ENCODE measurements at regions not wholly inside any gene's neighbourhood (a gene's known extent, or its start where the extent isn't known, plus 50 kb on each side); places are given as distances from the start of the nearest gene placed in this dataset.
A peak's percentile ranks its signal among the peaks of the same experiment; 100 is the strongest.

GRCh38 chr2:191746346-191747169 lies 68.6 kb downstream of the NABP1 start:
- H3K27me3 ChIP-seq (replicated peaks): no peaks in the 10 kb centered on the region
- H3K36me3 ChIP-seq (replicated peaks): no peaks in the 10 kb centered on the region
- H3K4me3 ChIP-seq (ENCODE audit: low read depth, low read length): no peak overlapping the region
- in situ Hi-C loops (cut with HindIII; ENCODE audit: low pct_ligation_motif_present, low sequenced_read_pairs): no loop called here
- no peak for DNase-seq
- TF ChIP-seq CTCF (IDR thresholded peaks at IDR 0.05; ENCODE audit: low read depth, low read length, missing control alignments): no peak
- no peak overlapping the region for H3K27ac ChIP-seq

GRCh38 chr2:191747170-191747530 lies 69.2 kb downstream of the NABP1 start:
- H3K36me3 ChIP-seq (replicated peaks): no peaks in the 10 kb centered on the region
- no peaks in the 10 kb centered on the region for H3K27me3 ChIP-seq (replicated peaks)
- H3K4me3 ChIP-seq (ENCODE audit: low read depth, low read length): no peak overlapping the region
- in situ Hi-C loops (cut with HindIII; ENCODE audit: low pct_ligation_motif_present, low sequenced_read_pairs): no loop called here
- TF ChIP-seq CTCF (IDR thresholded peaks at IDR 0.05; ENCODE audit: low read depth, low read length, missing control alignments): no peak
- DNase-seq: no peak
- H3K27ac ChIP-seq: no peak overlapping the region

GRCh38 chr2:191748059-191748461 lies 70.1 kb downstream of the NABP1 start:
- DNase-seq: peak; percentile 64
- in situ Hi-C loops (cut with HindIII; ENCODE audit: low pct_ligation_motif_present, low sequenced_read_pairs): no loop called here
- no peaks in the 10 kb centered on the region for H3K27me3 ChIP-seq (replicated peaks)
- H3K27ac ChIP-seq: peak overlapping the region; percentile 27
- TF ChIP-seq CTCF (IDR thresholded peaks at IDR 0.05; ENCODE audit: low read depth, low read length, missing control alignments): no peak
- H3K4me3 ChIP-seq (ENCODE audit: low read depth, low read length): no peak overlapping the region
- H3K36me3 ChIP-seq (replicated peaks): no peaks in the 10 kb centered on the region

- TF ChIP-seq CTCF (IDR thresholded peaks at IDR 0.05; ENCODE audit: low read depth, low read length, missing control alignments): no peak
- Histone ChIP-seq H3K36me3 (replicated peaks) (no peaks in the 10 kb centered on the region), H3K27me3 (replicated peaks) (no peaks in the 10 kb centered on the region), H3K27ac (peak overlapping the region; percentile 27), H3K4me3 (ENCODE audit: low read depth, low read length) (no peak overlapping the region)
- in situ Hi-C loops (cut with HindIII; ENCODE audit: low pct_ligation_motif_present, low sequenced_read_pairs): no loop called here
- DNase-seq: no peak
These were observed 70.7 kb downstream of the NABP1 start for GRCh38 chr2:191748528-191749180.

GRCh38 chr2:191749181-191749540 lies 71.2 kb downstream of the NABP1 start:
- no peak overlapping the region for H3K4me3 ChIP-seq (ENCODE audit: low read depth, low read length)
- TF ChIP-seq CTCF (IDR thresholded peaks at IDR 0.05; ENCODE audit: low read depth, low read length, missing control alignments): no peak
- no peaks in the 10 kb centered on the region for H3K27me3 ChIP-seq (replicated peaks)
- H3K36me3 ChIP-seq (replicated peaks): no peaks in the 10 kb centered on the region
- no peak for DNase-seq
- no peak overlapping the region for H3K27ac ChIP-seq
- in situ Hi-C loops (cut with HindIII; ENCODE audit: low pct_ligation_motif_present, low sequenced_read_pairs): no loop called here
